ENCODE measurements at regions not wholly inside any gene's neighbourhood (a gene's known extent, or its start where the extent isn't known, plus 50 kb on each side); places are given as distances from the start of the nearest gene placed in this dataset.

DNA sequence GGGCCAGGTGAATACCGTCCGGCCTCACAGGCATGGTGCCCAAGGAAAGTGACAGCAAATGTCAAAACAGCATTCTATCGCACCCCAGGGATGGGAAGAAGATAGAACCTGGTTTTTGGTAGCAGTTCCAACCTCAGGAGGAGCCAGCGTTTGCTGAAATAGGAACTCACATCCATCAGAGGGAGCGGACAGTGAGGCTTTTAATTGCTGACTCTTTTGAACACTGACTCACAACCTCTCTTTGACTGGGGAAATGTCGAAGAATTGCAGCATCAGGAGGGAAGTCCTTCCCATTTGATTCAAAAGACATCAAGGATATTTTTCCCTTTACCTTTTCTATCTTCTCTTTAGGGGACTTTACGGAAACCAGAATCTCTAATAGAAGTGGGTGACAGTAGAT, 114.2 kb downstream of the UNC5CL start:
- H3K36me3 ChIP-seq (ENCODE audit: control insufficient read depth in 2 of 3, insufficient read depth in 3 of 3, low read length in 3 of 3): no peaks in the 10 kb centered on the region
- ChIA-PET CTCF (no interaction called here), POLR2A (no interaction called here)
- Mint-ChIP-seq H3K27ac (no peak overlapping the region), H3K36me3 (no peaks in the 10 kb centered on the region), H3K4me1 (peaks cover 0 to 2% (median 0%) of the 10 kb centered on the region in 7 donors), H3K9me3 (no peaks in the 10 kb centered on the region), H3K27me3 (peaks cover 5 to 19% (median 12%) of the 10 kb centered on the region in 5 donors), H3K4me3 (no peak overlapping the region)
- no peak overlapping the region for H3K4me3 ChIP-seq (ENCODE audit: low read length)
- intact Hi-C loops (cut with micrococcal nuclease): no loop called here
- H3K9me3 ChIP-seq (ENCODE audit: control insufficient read depth in 2 of 3, low read length in 3 of 3): no peaks in the 10 kb centered on the region
- H3K27ac ChIP-seq (ENCODE audit: low read depth, low read length): no peak overlapping the region
- H3K4me1 ChIP-seq (ENCODE audit: control insufficient read depth in 2 of 2, insufficient read depth in 2 of 2, low read length in 2 of 2): no peaks in the 10 kb centered on the region
- H3K27me3 ChIP-seq (ENCODE audit: control insufficient read depth in 2 of 2, insufficient read depth in 2 of 2, low read length in 2 of 2): no peaks in the 10 kb centered on the region
- no peak for ATAC-seq
- no peak for DNase-seq

DNA sequence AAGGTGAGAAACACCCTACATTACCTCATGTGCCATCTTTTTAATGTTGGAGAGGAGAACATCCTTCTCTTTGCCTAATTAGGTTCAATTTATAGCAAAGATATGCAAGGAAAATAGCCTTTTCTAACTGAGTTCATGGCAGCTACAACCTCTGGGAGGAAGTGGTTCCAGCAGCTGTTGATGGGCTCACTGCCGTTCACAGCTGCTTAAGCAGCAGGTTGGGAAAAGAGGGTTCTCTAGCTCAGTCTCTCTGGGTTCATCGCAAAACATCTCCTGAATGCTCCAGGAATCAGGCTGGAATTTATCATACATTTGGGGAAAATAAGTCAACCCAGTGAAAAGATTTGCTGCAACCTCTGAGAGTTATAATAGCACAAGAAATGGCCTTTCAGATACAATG, 115.1 kb downstream of the UNC5CL start:
- Mint-ChIP-seq H3K4me1 (peaks cover 0 to 2% (median 0%) of the 10 kb centered on the region in 7 donors), H3K36me3 (no peaks in the 10 kb centered on the region), H3K4me3 (no peak overlapping the region), H3K9me3 (no peaks in the 10 kb centered on the region), H3K27me3 (peaks cover 9 to 25% (median 18%) of the 10 kb centered on the region in 5 donors), H3K27ac (no peak overlapping the region)
- Histone ChIP-seq H3K27me3 (ENCODE audit: control insufficient read depth in 2 of 2, insufficient read depth in 2 of 2, low read length in 2 of 2) (no peaks in the 10 kb centered on the region), H3K27ac (ENCODE audit: low read depth, low read length) (no peak overlapping the region), H3K36me3 (ENCODE audit: control insufficient read depth in 2 of 3, insufficient read depth in 3 of 3, low read length in 3 of 3) (no peaks in the 10 kb centered on the region), H3K4me1 (ENCODE audit: control insufficient read depth in 2 of 2, insufficient read depth in 2 of 2, low read length in 2 of 2) (no peaks in the 10 kb centered on the region), H3K4me3 (ENCODE audit: low read length) (no peak overlapping the region), H3K9me3 (ENCODE audit: control insufficient read depth in 2 of 3, low read length in 3 of 3) (no peaks in the 10 kb centered on the region)
- intact Hi-C loops (cut with micrococcal nuclease): no loop called here
- POLR2A ChIA-PET: no interaction called here
- CTCF ChIA-PET: no interaction called here
- DNase-seq: no peak
- no peak for ATAC-seq

DNA sequence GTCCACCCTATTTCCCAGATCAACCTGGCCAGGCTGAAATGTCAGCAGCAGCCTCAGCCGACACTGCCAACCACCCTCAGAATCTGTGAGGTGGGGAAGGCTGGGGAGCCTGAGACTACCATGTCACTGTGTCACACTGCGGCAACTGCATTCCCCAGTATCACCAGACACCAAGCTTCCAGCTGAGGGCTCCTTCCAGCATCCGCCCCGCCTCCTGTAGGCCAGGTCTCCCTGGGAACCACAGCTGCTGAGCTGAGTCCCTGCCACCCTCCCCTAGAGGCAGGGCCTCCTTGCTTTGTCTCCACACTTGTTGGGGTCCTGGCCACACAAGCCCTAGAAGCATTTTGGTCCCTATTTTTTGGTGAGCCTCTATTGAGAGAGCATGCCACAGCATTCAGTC, 115.7 kb downstream of the UNC5CL start:
- H3K27ac ChIP-seq (ENCODE audit: low read depth, low read length): no peak overlapping the region
- no peak for ATAC-seq
- H3K27me3 ChIP-seq (ENCODE audit: control insufficient read depth in 2 of 2, insufficient read depth in 2 of 2, low read length in 2 of 2): no peaks in the 10 kb centered on the region
- POLR2A ChIA-PET: no interaction called here
- no peak overlapping the region for H3K4me3 Mint-ChIP-seq
- no peak overlapping the region for H3K27ac Mint-ChIP-seq
- H3K4me1 Mint-ChIP-seq: peaks cover 0 to 2% (median 0%) of the 10 kb centered on the region in 7 donors
- H3K9me3 ChIP-seq (ENCODE audit: control insufficient read depth in 2 of 3, low read length in 3 of 3): no peaks in the 10 kb centered on the region
- H3K36me3 Mint-ChIP-seq: no peaks in the 10 kb centered on the region
- no peaks in the 10 kb centered on the region for H3K9me3 Mint-ChIP-seq
- CTCF ChIA-PET: no interaction called here
- H3K27me3 Mint-ChIP-seq: peaks cover 15 to 31% (median 20%) of the 10 kb centered on the region in 5 donors
- H3K36me3 ChIP-seq (ENCODE audit: control insufficient read depth in 2 of 3, insufficient read depth in 3 of 3, low read length in 3 of 3): no peaks in the 10 kb centered on the region
- intact Hi-C loops (cut with micrococcal nuclease): no loop called here
- no peak overlapping the region for H3K4me3 ChIP-seq (ENCODE audit: low read length)
- no peak for DNase-seq
- no peaks in the 10 kb centered on the region for H3K4me1 ChIP-seq (ENCODE audit: control insufficient read depth in 2 of 2, insufficient read depth in 2 of 2, low read length in 2 of 2)

DNA sequence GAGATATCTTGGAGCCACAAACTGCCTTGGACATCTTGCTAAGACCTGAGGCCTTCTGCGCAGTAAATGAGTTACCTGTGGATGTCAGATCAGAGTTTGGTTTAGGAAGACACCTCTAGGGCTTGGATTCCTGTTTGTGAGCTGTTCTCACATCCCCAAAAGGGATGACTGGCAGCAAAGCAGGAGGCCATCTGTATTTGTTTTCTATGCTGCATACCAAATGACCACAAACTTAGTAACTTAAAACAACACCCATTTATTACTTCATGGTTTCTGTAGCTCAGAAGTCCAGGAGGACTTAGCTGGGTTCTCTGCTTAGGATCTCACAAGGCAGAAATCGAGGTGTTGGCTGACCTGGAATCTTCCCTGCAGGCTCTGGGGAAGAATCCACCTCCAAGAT, 116.7 kb downstream of the UNC5CL start:
- Histone ChIP-seq H3K9me3 (ENCODE audit: control insufficient read depth in 2 of 3, low read length in 3 of 3) (no peaks in the 10 kb centered on the region), H3K4me3 (ENCODE audit: low read length) (no peak overlapping the region), H3K36me3 (ENCODE audit: control insufficient read depth in 2 of 3, insufficient read depth in 3 of 3, low read length in 3 of 3) (no peaks in the 10 kb centered on the region), H3K27ac (ENCODE audit: low read depth, low read length) (no peak overlapping the region), H3K27me3 (ENCODE audit: control insufficient read depth in 2 of 2, insufficient read depth in 2 of 2, low read length in 2 of 2) (no peaks in the 10 kb centered on the region), H3K4me1 (ENCODE audit: control insufficient read depth in 2 of 2, insufficient read depth in 2 of 2, low read length in 2 of 2) (no peaks in the 10 kb centered on the region)
- Mint-ChIP-seq H3K27ac (no peak overlapping the region), H3K27me3 (peaks cover 15 to 31% (median 21%) of the 10 kb centered on the region in 5 donors), H3K4me1 (peaks cover 0 to 2% (median 0%) of the 10 kb centered on the region in 7 donors), H3K9me3 (no peaks in the 10 kb centered on the region), H3K4me3 (no peak overlapping the region), H3K36me3 (no peaks in the 10 kb centered on the region)
- DNase-seq (no peak), ATAC-seq (no peak)
- CTCF ChIA-PET: no interaction called here
- POLR2A ChIA-PET: no interaction called here
- intact Hi-C loops (cut with micrococcal nuclease): no loop called here

DNA sequence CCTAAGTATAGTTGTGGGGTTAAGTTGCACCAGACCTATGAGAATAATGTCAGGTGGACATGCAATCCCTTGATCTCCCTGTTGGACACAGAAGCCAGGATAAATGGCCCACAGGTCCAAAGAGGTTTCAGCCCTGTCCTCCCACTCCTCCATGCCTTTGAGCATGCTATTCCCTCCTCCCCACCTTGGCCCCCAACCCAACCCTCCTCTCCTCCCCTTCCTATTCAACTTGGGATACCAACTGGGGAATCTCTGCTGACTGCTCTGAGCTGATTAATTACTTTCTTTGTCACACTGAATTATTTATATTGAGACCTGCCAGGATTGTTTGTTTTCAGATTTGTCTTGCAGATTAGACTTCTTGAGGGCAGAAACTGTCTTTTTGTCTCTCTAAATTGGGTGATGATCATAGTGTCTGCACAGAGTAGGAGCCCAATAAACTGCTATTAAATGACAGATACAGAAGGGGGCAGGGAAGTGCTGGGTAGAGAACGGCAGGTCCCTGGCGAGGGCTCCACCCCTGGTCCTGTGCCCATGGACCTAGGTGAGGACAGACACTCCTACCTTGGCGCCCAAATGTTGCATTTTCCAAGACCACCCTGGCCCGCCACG, 120.9 kb downstream of the UNC5CL start:
- DNase-seq (no peak), ATAC-seq (no peak)
- Histone ChIP-seq H3K36me3 (ENCODE audit: control insufficient read depth in 2 of 3, insufficient read depth in 3 of 3, low read length in 3 of 3) (no peaks in the 10 kb centered on the region), H3K9me3 (ENCODE audit: control insufficient read depth in 2 of 3, low read length in 3 of 3) (no peaks in the 10 kb centered on the region), H3K27me3 (ENCODE audit: control insufficient read depth in 2 of 2, insufficient read depth in 2 of 2, low read length in 2 of 2) (no peaks in the 10 kb centered on the region), H3K27ac (ENCODE audit: low read depth, low read length) (no peak overlapping the region), H3K4me3 (ENCODE audit: low read length) (no peak overlapping the region), H3K4me1 (ENCODE audit: control insufficient read depth in 2 of 2, insufficient read depth in 2 of 2, low read length in 2 of 2) (no peaks in the 10 kb centered on the region)
- Mint-ChIP-seq H3K4me1 (no peaks in the 10 kb centered on the region), H3K27me3 (peaks cover 15 to 32% (median 22%) of the 10 kb centered on the region in 5 donors), H3K27ac (no peak overlapping the region), H3K4me3 (no peak overlapping the region), H3K36me3 (no peaks in the 10 kb centered on the region), H3K9me3 (no peaks in the 10 kb centered on the region)
- ChIA-PET CTCF (no interaction called here), POLR2A (no interaction called here)
- intact Hi-C loops (cut with micrococcal nuclease): loop anchor here in 1 of 2 donors (10.0 kb wide), 1 partner anchor 1053 kb away; no protein-coding TSS in a partner anchor

DNA sequence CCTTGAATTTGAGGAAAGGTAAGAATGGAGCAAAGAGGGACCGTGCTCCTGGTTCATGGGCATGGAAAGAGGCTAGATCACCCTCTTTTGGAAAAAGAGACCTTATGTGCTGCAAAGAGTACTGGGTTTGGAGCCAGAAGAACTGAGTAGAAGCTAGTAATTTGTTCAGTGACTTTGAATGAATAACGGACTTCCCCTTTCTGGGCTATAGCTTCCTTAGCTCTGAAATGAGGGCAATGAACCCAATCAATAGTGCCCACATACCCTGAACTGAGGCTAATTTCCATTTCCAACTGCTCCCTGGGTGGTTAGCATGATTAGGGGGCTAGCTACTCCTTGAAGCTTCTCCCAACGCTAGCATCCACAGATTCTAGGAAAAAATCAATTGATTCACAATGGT, 121.4 kb downstream of the UNC5CL start:
- no peaks in the 10 kb centered on the region for H3K36me3 ChIP-seq (ENCODE audit: control insufficient read depth in 2 of 3, insufficient read depth in 3 of 3, low read length in 3 of 3)
- DNase-seq (no peak), ATAC-seq (no peak)
- no peaks in the 10 kb centered on the region for H3K4me1 Mint-ChIP-seq
- intact Hi-C loops (cut with micrococcal nuclease): loop anchor here in 1 of 2 donors (10.0 kb wide), 1 partner anchor 1053 kb away; no protein-coding TSS in a partner anchor
- no peaks in the 10 kb centered on the region for H3K4me1 ChIP-seq (ENCODE audit: control insufficient read depth in 2 of 2, insufficient read depth in 2 of 2, low read length in 2 of 2)
- no peaks in the 10 kb centered on the region for H3K9me3 Mint-ChIP-seq
- H3K27ac ChIP-seq (ENCODE audit: low read depth, low read length): no peak overlapping the region
- H3K27ac Mint-ChIP-seq: no peak overlapping the region
- no peak overlapping the region for H3K4me3 ChIP-seq (ENCODE audit: low read length)
- ChIA-PET CTCF (no interaction called here), POLR2A (no interaction called here)
- no peaks in the 10 kb centered on the region for H3K36me3 Mint-ChIP-seq
- no peaks in the 10 kb centered on the region for H3K27me3 ChIP-seq (ENCODE audit: control insufficient read depth in 2 of 2, insufficient read depth in 2 of 2, low read length in 2 of 2)
- H3K4me3 Mint-ChIP-seq: no peak overlapping the region
- peaks cover 15 to 32% (median 18%) of the 10 kb centered on the region in 5 donors for H3K27me3 Mint-ChIP-seq
- H3K9me3 ChIP-seq (ENCODE audit: control insufficient read depth in 2 of 3, low read length in 3 of 3): no peaks in the 10 kb centered on the region

DNA sequence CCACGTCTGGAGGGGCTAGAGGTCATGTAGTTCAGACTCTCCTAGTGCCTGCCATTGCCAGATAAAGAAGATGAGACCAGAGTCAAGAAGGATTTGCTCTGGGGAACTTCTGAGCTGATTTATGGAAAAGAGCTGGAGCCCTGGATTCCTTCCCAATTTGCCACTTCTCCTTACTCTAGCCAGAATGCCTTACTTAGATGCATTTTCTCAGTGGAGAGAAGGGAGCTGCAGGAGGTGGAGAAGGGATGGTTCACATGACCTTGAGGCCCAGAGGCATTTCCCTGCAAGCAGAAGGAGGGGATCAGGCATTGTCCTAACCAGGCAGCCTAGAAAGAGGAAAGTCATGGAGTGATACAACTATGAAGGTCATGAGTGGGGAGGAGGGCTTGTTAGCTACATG, 122.2 kb downstream of the UNC5CL start:
- ChIA-PET CTCF (interaction anchor here (0.7 kb wide), 1 partner anchor 42 kb away, joined by 3 read pairs; no protein-coding TSS in a partner anchor), POLR2A (no interaction called here)
- H3K4me3 Mint-ChIP-seq: no peak overlapping the region
- no peaks in the 10 kb centered on the region for H3K36me3 Mint-ChIP-seq
- H3K9me3 ChIP-seq (ENCODE audit: control insufficient read depth in 2 of 3, low read length in 3 of 3): no peaks in the 10 kb centered on the region
- H3K4me3 ChIP-seq (ENCODE audit: low read length): no peak overlapping the region
- H3K4me1 ChIP-seq (ENCODE audit: control insufficient read depth in 2 of 2, insufficient read depth in 2 of 2, low read length in 2 of 2): no peaks in the 10 kb centered on the region
- no peaks in the 10 kb centered on the region for H3K27me3 ChIP-seq (ENCODE audit: control insufficient read depth in 2 of 2, insufficient read depth in 2 of 2, low read length in 2 of 2)
- DNase-seq: no peak
- no peak overlapping the region for H3K27ac ChIP-seq (ENCODE audit: low read depth, low read length)
- ATAC-seq: no peak
- intact Hi-C loops (cut with micrococcal nuclease): loop anchor here in 1 of 2 donors (10.0 kb wide), 1 partner anchor 1052 kb away; no protein-coding TSS in a partner anchor
- no peaks in the 10 kb centered on the region for H3K36me3 ChIP-seq (ENCODE audit: control insufficient read depth in 2 of 3, insufficient read depth in 3 of 3, low read length in 3 of 3)
- H3K27me3 Mint-ChIP-seq: peaks cover 15 to 32% (median 18%) of the 10 kb centered on the region in 5 donors
- H3K9me3 Mint-ChIP-seq: no peaks in the 10 kb centered on the region
- H3K4me1 Mint-ChIP-seq: peaks cover 0 to 5% (median 0%) of the 10 kb centered on the region in 7 donors
- no peak overlapping the region for H3K27ac Mint-ChIP-seq

All from naive thymus-derived CD4-positive, alpha-beta T cell (primary cell).